Cardiac muscle cell (in vitro differentiated cells and primary cell): ENCODE measurements at regions not wholly inside any gene's neighbourhood (a gene's known extent, or its start where the extent isn't known, plus 50 kb on each side); places are given as distances from the start of the nearest gene placed in this dataset.

Experiments used
- DNase-seq, 2 donors: peaks; one replicate each; pipeline versions ENCODE4 v3.0.0 to v3.0.0-alpha.2; 2010 to 2017; ENCODE audit warnings: low read depth in 1 of 2, low spot score in 1 of 2
- H3K27ac ChIP-seq: fragments of 200-600 bp; sonication (generic); 2 replicates; pipeline ENCODE4 v1.5.1; 2016
- H3K27me3 ChIP-seq: fragments of 200-600 bp; sonication (generic); 2 replicates; pipeline ENCODE4 v1.6.0; 2016; ENCODE audit warnings: control low read depth
- H3K36me3 ChIP-seq: fragments of 200-600 bp; sonication (generic); 2 replicates; pipeline ENCODE4 v1.5.1; 2016; ENCODE audit warnings: control low read depth
- H3K4me1 ChIP-seq: fragments of 200-600 bp; sonication (generic); 2 replicates; pipeline ENCODE4 v1.8.1; 2017; ENCODE audit warnings: low read depth, mild to moderate bottlenecking, mixed run types
- H3K4me3 ChIP-seq: fragments of 200-600 bp; sonication (generic); 2 replicates; pipeline ENCODE4 v1.5.1; 2016; ENCODE audit warnings: mild to moderate bottlenecking
- H3K9me3 ChIP-seq: fragments of 200-600 bp; sonication (generic); 2 replicates; pipeline ENCODE4 v1.5.1; 2017; ENCODE audit warnings: low read depth, mild to moderate bottlenecking, control low read depth
- TF ChIP-seq, protein P1 (sequence below): IDR thresholded peaks from 2 replicates; pipeline ENCODE4 v1.5.1; 2012; ENCODE audit warnings: low read depth, mild to moderate bottlenecking, low read length

DNA sequence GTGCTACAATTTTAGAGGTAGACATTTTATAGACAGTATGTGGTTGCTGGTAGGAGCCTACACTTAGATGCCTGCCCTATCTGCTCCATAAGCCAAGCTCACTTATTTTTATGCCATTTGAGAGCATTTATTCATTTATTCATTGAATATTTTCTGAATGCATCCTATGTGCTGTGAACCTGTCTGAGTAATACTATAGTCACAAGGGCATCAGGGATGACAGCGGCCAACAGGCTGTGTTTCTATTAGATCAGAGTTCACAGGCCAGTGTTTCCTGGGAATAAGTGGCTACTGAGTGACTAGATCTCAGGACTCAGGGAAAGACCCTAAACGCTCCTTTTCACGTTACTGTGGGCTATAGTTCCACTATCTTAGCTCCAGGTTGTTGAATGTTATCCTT, 235.2 kb upstream of the MSX2 start:
- no peaks in the 10 kb centered on the region for H3K27me3 ChIP-seq
- H3K4me1 ChIP-seq: no peaks in the 10 kb centered on the region
- no peak overlapping the region for H3K4me3 ChIP-seq
- H3K27ac ChIP-seq: no peak overlapping the region
- DNase-seq: no peak
- H3K36me3 ChIP-seq: no peaks in the 10 kb centered on the region
- TF ChIP-seq, protein P1, sequence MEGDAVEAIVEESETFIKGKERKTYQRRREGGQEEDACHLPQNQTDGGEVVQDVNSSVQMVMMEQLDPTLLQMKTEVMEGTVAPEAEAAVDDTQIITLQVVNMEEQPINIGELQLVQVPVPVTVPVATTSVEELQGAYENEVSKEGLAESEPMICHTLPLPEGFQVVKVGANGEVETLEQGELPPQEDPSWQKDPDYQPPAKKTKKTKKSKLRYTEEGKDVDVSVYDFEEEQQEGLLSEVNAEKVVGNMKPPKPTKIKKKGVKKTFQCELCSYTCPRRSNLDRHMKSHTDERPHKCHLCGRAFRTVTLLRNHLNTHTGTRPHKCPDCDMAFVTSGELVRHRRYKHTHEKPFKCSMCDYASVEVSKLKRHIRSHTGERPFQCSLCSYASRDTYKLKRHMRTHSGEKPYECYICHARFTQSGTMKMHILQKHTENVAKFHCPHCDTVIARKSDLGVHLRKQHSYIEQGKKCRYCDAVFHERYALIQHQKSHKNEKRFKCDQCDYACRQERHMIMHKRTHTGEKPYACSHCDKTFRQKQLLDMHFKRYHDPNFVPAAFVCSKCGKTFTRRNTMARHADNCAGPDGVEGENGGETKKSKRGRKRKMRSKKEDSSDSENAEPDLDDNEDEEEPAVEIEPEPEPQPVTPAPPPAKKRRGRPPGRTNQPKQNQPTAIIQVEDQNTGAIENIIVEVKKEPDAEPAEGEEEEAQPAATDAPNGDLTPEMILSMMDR: no peak
- no peaks in the 10 kb centered on the region for H3K9me3 ChIP-seq

DNA sequence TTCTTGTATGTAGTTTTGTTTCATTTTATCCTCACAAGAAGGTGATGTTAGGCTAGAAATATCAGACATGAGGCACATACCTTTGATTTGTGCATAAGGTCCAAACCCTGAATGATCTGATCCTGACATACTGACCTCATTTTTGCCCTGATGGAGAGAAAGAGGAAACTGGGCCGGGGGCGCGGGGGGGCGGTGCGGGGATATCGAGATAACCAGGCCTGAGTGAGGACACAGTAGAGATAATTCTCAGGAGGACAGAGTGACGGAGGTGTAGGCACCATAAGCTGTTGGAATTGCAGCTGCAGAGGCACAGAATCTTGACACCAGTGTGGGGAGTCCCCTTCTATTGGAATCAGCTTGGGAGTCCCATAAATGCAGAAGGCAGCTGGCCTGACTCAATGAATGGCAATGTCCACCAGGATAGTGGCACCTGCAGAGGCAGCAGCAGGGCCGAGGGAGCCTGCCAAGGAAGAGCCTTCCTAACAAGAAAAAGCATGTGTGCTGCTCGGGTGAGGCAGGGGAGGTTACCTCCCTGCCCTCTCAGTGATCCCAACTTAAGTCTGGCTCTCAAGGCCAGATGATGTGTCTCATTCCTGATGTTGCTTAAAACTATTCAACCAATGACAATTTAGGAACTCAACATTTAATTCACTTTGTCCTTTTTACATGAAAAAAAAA, 234.3 kb upstream of the MSX2 start:
- Histone ChIP-seq H3K27ac (no peak overlapping the region), H3K4me3 (no peak overlapping the region)

DNA sequence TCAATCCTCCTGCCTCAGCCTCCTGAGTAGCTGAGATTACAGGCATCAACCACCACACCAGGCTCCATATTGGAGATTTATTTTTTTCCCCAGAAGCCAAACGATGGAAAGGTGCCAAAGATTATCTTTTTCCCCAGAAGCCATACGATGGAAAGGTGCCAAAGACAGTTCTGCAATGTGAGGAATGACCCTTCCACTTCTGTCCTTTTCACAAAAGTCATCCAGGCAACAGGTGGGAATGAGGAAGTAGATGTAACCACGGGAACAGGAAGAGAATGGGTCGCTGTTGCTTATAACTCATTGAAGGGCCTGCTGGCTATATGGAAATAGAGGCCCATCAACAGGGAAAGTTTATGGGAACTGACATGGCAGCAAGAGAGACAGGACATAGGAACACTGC, 233.7 kb upstream of the MSX2 start:
- Histone ChIP-seq H3K36me3 (no peaks in the 10 kb centered on the region), H3K27ac (no peak overlapping the region), H3K4me3 (no peak overlapping the region), H3K9me3 (no peaks in the 10 kb centered on the region), H3K27me3 (no peaks in the 10 kb centered on the region), H3K4me1 (no peaks in the 10 kb centered on the region)
- no peak for DNase-seq
- TF ChIP-seq, protein P1: no peak

More for the DNA sequence above, 234.3 kb upstream of the MSX2 start:
- DNase-seq: no peak
- TF ChIP-seq, protein P1: no peak
- Histone ChIP-seq H3K27me3 (no peaks in the 10 kb centered on the region), H3K4me1 (no peaks in the 10 kb centered on the region), H3K36me3 (no peaks in the 10 kb centered on the region), H3K9me3 (no peaks in the 10 kb centered on the region)

DNA sequence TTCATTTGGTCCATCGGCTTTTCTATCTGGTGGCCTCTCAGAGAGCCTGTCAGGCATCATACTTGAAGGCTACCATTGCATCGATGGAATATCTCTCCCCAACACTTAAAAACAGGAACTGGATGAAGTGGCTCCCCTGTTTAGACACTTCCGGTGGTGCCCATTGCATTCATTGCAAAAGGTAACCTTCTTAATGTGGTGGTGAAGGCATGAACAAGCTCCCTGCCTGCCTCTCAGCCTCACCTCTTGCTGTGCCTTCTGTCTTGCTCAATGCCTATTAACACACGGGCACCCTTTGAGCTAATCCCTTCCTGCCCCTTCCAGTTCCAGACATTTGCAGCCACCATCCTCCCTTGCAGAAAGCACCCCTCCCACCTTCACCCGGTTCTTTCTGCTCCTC, 233.1 kb upstream of the MSX2 start:
- Histone ChIP-seq H3K4me1 (no peaks in the 10 kb centered on the region), H3K36me3 (no peaks in the 10 kb centered on the region), H3K9me3 (no peaks in the 10 kb centered on the region), H3K27me3 (no peaks in the 10 kb centered on the region), H3K27ac (no peak overlapping the region), H3K4me3 (no peak overlapping the region)
- TF ChIP-seq, protein P1: no peak
- no peak for DNase-seq

DNA sequence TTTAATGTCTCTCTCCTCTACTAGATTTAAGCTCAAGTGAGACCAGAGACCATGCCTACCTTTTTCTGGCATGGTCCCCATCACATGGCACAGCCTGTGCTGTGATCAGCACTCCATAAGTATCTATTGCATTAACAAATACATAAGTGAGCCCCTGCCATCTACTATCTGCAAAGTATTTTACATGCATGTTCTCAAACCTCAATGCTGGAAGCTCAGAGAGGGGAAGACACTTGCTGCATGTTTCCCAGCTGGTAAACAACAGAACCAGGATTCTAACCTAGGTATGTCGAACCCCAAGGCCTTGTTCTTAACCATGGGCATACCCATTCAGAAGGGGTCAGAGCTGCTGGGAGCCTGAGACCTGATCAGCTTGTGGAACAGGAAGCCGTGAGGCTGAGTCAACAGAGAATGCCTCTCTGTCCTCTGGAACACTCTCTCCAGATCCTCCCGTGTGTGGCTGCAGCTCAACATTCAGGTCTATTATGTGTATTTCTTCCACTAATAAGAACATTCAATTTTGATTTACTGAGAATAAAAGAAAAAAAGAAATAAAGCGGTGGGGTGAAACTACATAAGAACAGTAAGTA, 232.5 kb upstream of the MSX2 start:
- H3K9me3 ChIP-seq: no peaks in the 10 kb centered on the region
- DNase-seq: no peak

More for the DNA sequence above, 232.5 kb upstream of the MSX2 start:
- Histone ChIP-seq H3K27me3 (no peaks in the 10 kb centered on the region), H3K36me3 (no peaks in the 10 kb centered on the region), H3K4me3 (no peak overlapping the region), H3K4me1 (no peaks in the 10 kb centered on the region), H3K27ac (no peak overlapping the region)
- TF ChIP-seq, protein P1: no peak
